ENCODE measurements at regions not wholly inside any gene's neighbourhood (a gene's known extent, or its start where the extent isn't known, plus 50 kb on each side); places are given as distances from the start of the nearest gene placed in this dataset.
A peak's percentile ranks its signal among the peaks of the same experiment; 100 is the strongest.

- DNase-seq (ENCODE audit: low spot score), result no peak
Observed at GRCh38 chr7:116310141-116310540, 99.8 kb downstream of the TES start.

GRCh38 chr7:116311259-116311658, 100.9 kb downstream of the TES start:
- DNase-seq (ENCODE audit: low spot score), result no peak

- no peak for DNase-seq (ENCODE audit: low spot score)
Observed at GRCh38 chr7:116311816-116312471, 101.6 kb downstream of the TES start.

GRCh38 chr7:116315293-116315692, 105.0 kb downstream of the TES start:
- DNase-seq (ENCODE audit: low spot score), result no peak

- DNase-seq (ENCODE audit: low spot score), result no peak
Observed at GRCh38 chr7:116315803-116316202, 105.5 kb downstream of the TES start.

GRCh38 chr7:116316838-116317628, 106.7 kb downstream of the TES start:
- DNase-seq (ENCODE audit: low spot score), result peak; percentile 51

- no peak for DNase-seq (ENCODE audit: low spot score)
Observed at GRCh38 chr7:116317907-116318306, 107.6 kb downstream of the TES start.

- no peak for DNase-seq (ENCODE audit: low spot score)
Observed at GRCh38 chr7:116322541-116322940, 112.2 kb downstream of the TES start.

- no peak for DNase-seq (ENCODE audit: low spot score)
Observed at GRCh38 chr7:116324582-116324981, 114.2 kb downstream of the TES start.

GRCh38 chr7:116325517-116325916, 115.2 kb downstream of the TES start:
- no peak for DNase-seq (ENCODE audit: low spot score)

GRCh38 chr7:116327135-116327534, 116.8 kb downstream of the TES start:
- DNase-seq (ENCODE audit: low spot score), result no peak

GRCh38 chr7:116327752-116328151, 117.4 kb downstream of the TES start:
- peak; percentile 37 for DNase-seq (ENCODE audit: low spot score)

GRCh38 chr7:116328161-116328560, 117.8 kb downstream of the TES start:
- peak; percentile 9 for DNase-seq (ENCODE audit: low spot score)

GRCh38 chr7:116329686-116330503, 119.6 kb downstream of the TES start:
- no peak for DNase-seq (ENCODE audit: low spot score)

GRCh38 chr7:116331020-116331419, 120.7 kb downstream of the TES start:
- DNase-seq (ENCODE audit: low spot score), result no peak

GRCh38 chr7:116332766-116333165, 122.4 kb downstream of the TES start:
- no peak for DNase-seq (ENCODE audit: low spot score)

GRCh38 chr7:116334555-116334954, 124.2 kb downstream of the TES start:
- no peak for DNase-seq (ENCODE audit: low spot score)

- no peak for DNase-seq (ENCODE audit: low spot score)
Observed at GRCh38 chr7:116337018-116337417, 126.7 kb downstream of the TES start.

- no peak for DNase-seq (ENCODE audit: low spot score)
Observed at GRCh38 chr7:116337800-116338199, 127.5 kb downstream of the TES start.

- DNase-seq (ENCODE audit: low spot score), result no peak
Observed at GRCh38 chr7:116339564-116339963, 129.2 kb downstream of the TES start.

- no peak for DNase-seq (ENCODE audit: low spot score)
Observed at GRCh38 chr7:116340201-116340847, 130.0 kb downstream of the TES start.
